DOHH2 (cell line): ENCODE measurements at regions not wholly inside any gene's neighbourhood (a gene's known extent, or its start where the extent isn't known, plus 50 kb on each side); places are given as distances from the start of the nearest gene placed in this dataset.

ENCODE experiments used
- H3F3A ChIP-seq: fragments of 200-600 bp; sonication (generic), shearing (Covaris generic); 2 replicates; pipeline ENCODE4 v1.6.0; 2016; ENCODE audit warnings: antibody characterized with exemption, mild to moderate bottlenecking; ENCODE audit not compliant: control insufficient read depth, insufficient read depth
- H3K27ac ChIP-seq: fragments of 200-600 bp; sonication (generic); 2 replicates; pipeline ENCODE4 v1.5.1; 2014; ENCODE audit warnings: low read depth, mild to moderate bottlenecking, low read length, moderate library complexity
- H3K27me3 ChIP-seq: fragments of 200-600 bp; sonication (generic); 2 replicates; pipeline ENCODE4 v1.6.1; 2014; ENCODE audit warnings: mild to moderate bottlenecking, low read length, mixed read lengths; ENCODE audit not compliant: control insufficient read depth
- H3K36me3 ChIP-seq: fragments of 200-600 bp; sonication (generic); 2 replicates; pipeline ENCODE4 v1.6.1; 2014; ENCODE audit warnings: mild to moderate bottlenecking, low read length, moderate library complexity, mixed read lengths; ENCODE audit not compliant: control insufficient read depth
- H3K4me1 ChIP-seq: fragments of 200-600 bp; sonication (generic); 2 replicates; pipeline ENCODE4 v1.6.1; 2014; ENCODE audit warnings: mild to moderate bottlenecking, low read length, mixed read lengths; ENCODE audit not compliant: control insufficient read depth
- H3K4me2 ChIP-seq: fragments of 200-600 bp; sonication (generic); 2 replicates; pipeline ENCODE4 v1.6.0; 2014; ENCODE audit warnings: mild to moderate bottlenecking, low read length, moderate library complexity
- H3K4me3 ChIP-seq: fragments of 200-600 bp; sonication (generic); 2 replicates; pipeline ENCODE4 v1.5.1; 2014; ENCODE audit warnings: mild to moderate bottlenecking, low read length, mixed read lengths
- H3K79me2 ChIP-seq: fragments of 200-600 bp; sonication (generic); 2 replicates; pipeline ENCODE4 v1.6.1; 2014; ENCODE audit warnings: mild to moderate bottlenecking, low read length, mixed read lengths; ENCODE audit not compliant: control insufficient read depth
- H3K9me2 ChIP-seq: fragments of 200-600 bp; sonication (generic); replicated peaks from 2 replicates; pipeline ENCODE4 v1.6.1; 2014; ENCODE audit warnings: mild to moderate bottlenecking, low read length, mixed read lengths; ENCODE audit not compliant: control insufficient read depth
- H3K9me3 ChIP-seq: fragments of 200-600 bp; sonication (generic); 2 replicates; pipeline ENCODE4 v1.6.1; 2014; ENCODE audit warnings: antibody characterized with exemption, low read length, mixed read lengths; ENCODE audit not compliant: control insufficient read depth, insufficient read depth
- H4K20me1 ChIP-seq: fragments of 200-600 bp; sonication (generic); 2 replicates; pipeline ENCODE4 v1.6.0; 2014; ENCODE audit warnings: low read depth, mild to moderate bottlenecking, antibody characterized with exemption, low read length, moderate library complexity; ENCODE audit not compliant: control insufficient read depth, insufficient read depth
- CTCF ChIP-seq: fragments of 200-600 bp; sonication (generic); IDR thresholded peaks from one replicate; pipeline ENCODE4 v1.5.1; 2014; ENCODE audit warnings: antibody characterized with exemption, mild to moderate bottlenecking, low read depth, low read length; ENCODE audit not compliant: poor library complexity, severe bottlenecking
- EZH2phosphoT487 ChIP-seq: fragments of 200-600 bp; sonication (generic); IDR thresholded peaks from 2 replicates; pipeline ENCODE4 v1.6.1; 2017; ENCODE audit warnings: borderline replicate concordance, mild to moderate bottlenecking, antibody characterized with exemption, low read length, moderate library complexity, mixed read lengths

GRCh38 chr2:20565101-20565622 lies 85.7 kb downstream of the HS1BP3 start:
- H3K4me3 ChIP-seq = no peak overlapping the region

GRCh38 chr2:20565623-20566236 lies 85.2 kb downstream of the HS1BP3 start:
- Histone ChIP-seq H3K36me3 (no peaks in the 10 kb centered on the region), H3F3A (no peaks in the 10 kb centered on the region), H3K9me2 (no peaks in the 10 kb centered on the region), H3K9me3 (no peaks in the 10 kb centered on the region), H3K4me3 (no peak overlapping the region), H4K20me1 (no peaks in the 10 kb centered on the region), H3K27ac (no peak overlapping the region), H3K4me1 (no peaks in the 10 kb centered on the region), H3K79me2 (no peaks in the 10 kb centered on the region), H3K27me3 (peaks cover 4% of the 10 kb centered on the region; the same call in 1 of the 2 replicates), H3K4me2 (no peak overlapping the region)
- TF ChIP-seq EZH2phosphoT487 (no peak), CTCF (no peak)

More at GRCh38 chr2:20565101-20565622, 85.7 kb downstream of the HS1BP3 start:
- no peak overlapping the region for H3K4me2 ChIP-seq
- H3K27me3 ChIP-seq = peaks cover 4% of the 10 kb centered on the region; the same call in 1 of the 2 replicates
- no peaks in the 10 kb centered on the region for H3K9me3 ChIP-seq
- TF ChIP-seq CTCF (no peak), EZH2phosphoT487 (no peak)
- H4K20me1 ChIP-seq = no peaks in the 10 kb centered on the region
- no peaks in the 10 kb centered on the region for H3K79me2 ChIP-seq
- H3K4me1 ChIP-seq = no peaks in the 10 kb centered on the region
- no peaks in the 10 kb centered on the region for H3K36me3 ChIP-seq
- H3K27ac ChIP-seq = no peak overlapping the region
- H3K9me2 ChIP-seq = no peaks in the 10 kb centered on the region
- no peaks in the 10 kb centered on the region for H3F3A ChIP-seq

- Histone ChIP-seq H3K4me3 (no peak overlapping the region), H3K36me3 (no peaks in the 10 kb centered on the region), H3K4me2 (no peak overlapping the region), H3F3A (no peaks in the 10 kb centered on the region), H3K27me3 (peaks cover 4% of the 10 kb centered on the region; the same call in 1 of the 2 replicates), H3K27ac (no peak overlapping the region), H3K9me3 (no peaks in the 10 kb centered on the region), H3K4me1 (no peaks in the 10 kb centered on the region), H3K79me2 (no peaks in the 10 kb centered on the region), H4K20me1 (no peaks in the 10 kb centered on the region), H3K9me2 (no peaks in the 10 kb centered on the region)
- TF ChIP-seq EZH2phosphoT487 (no peak), CTCF (no peak)
Observed at GRCh38 chr2:20566331-20566730, 84.6 kb downstream of the HS1BP3 start.
